ENCODE measurements at regions not wholly inside any gene's neighbourhood (a gene's known extent, or its start where the extent isn't known, plus 50 kb on each side); places are given as distances from the start of the nearest gene placed in this dataset.

DNA sequence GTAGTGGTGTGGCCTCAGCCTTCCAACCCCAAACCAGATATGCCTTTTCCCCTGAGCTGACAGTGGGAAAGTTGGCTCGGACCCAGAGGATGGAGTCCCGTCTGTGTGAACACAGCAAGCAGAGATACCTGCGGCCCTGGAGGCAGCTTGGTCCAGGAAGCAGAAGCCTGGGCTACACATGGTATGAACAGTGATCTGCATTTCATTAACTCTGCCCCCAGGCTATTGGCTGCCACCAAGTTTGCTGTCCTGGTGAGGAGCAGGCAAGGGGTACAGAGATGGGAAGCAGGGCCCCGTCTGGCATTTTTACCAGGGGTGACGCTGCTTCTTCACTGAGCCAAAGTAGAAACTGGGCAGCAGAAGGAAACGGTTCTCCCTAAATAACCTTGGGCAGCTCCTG lies 90.0 kb downstream of the EDN3 start:
- H3K27ac ChIP-seq (ENCODE audit: low read depth, low read length) = no peak overlapping the region
- H3K9ac ChIP-seq (ENCODE audit: low read length) = no peak overlapping the region
- no peaks in the 10 kb centered on the region for H3K27me3 ChIP-seq (ENCODE audit: control insufficient read depth, insufficient read depth, low read length)
- H3K4me1 ChIP-seq (ENCODE audit: control insufficient read depth, insufficient read depth, low read length) = no peaks in the 10 kb centered on the region
- no peaks in the 10 kb centered on the region for H3K36me3 ChIP-seq (ENCODE audit: control insufficient read depth, insufficient read depth, low read length)
- H3K4me3 ChIP-seq (ENCODE audit: low read length) = no peak overlapping the region

DNA sequence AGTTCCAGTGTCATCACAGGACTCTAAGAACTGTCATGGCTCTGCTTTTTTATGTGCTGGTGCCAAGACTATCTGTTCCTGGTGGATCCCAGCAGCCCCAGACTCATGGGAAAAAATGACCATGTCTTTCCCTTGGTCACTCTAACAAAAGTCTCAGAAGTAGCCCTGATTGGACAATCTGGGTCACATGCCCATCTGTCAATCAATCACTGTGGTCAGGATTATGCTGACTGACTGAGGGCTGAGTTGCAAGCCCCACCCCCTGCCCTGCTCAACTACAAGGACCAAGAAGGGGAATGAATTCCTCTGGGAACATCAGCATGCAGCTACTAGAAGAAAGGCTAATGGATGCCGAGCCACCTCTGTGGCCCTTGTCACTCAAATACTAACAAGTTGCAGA lies 91.6 kb downstream of the EDN3 start:
- H3K4me3 ChIP-seq (ENCODE audit: low read length) = no peak overlapping the region
- no peak overlapping the region for H3K27ac ChIP-seq (ENCODE audit: low read depth, low read length)
- H3K4me1 ChIP-seq (ENCODE audit: control insufficient read depth, insufficient read depth, low read length) = no peaks in the 10 kb centered on the region
- no peaks in the 10 kb centered on the region for H3K27me3 ChIP-seq (ENCODE audit: control insufficient read depth, insufficient read depth, low read length)
- no peak overlapping the region for H3K9ac ChIP-seq (ENCODE audit: low read length)
- H3K36me3 ChIP-seq (ENCODE audit: control insufficient read depth, insufficient read depth, low read length) = no peaks in the 10 kb centered on the region

DNA sequence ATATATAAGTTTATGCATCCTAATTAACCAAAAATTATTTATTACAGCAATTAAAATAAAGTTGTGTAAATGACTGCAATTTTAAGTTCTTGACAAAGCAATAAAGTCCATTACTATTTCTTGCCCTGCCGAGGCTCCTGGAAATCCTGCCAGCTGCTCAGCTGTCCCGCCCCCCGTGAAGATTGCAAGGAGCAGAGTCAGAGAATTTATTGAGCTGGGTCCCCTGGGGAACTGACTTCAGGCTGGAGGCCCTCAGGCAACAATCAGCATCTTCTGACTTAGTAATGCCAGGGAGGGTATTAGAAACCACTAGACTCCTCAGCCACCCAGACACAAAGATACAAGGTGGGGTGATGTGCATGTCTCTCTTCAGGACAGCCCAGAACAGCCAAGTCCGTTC lies 92.3 kb downstream of the EDN3 start:
- Histone ChIP-seq H3K36me3 (ENCODE audit: control insufficient read depth, insufficient read depth, low read length) (no peaks in the 10 kb centered on the region), H3K4me3 (ENCODE audit: low read length) (no peak overlapping the region), H3K9ac (ENCODE audit: low read length) (no peak overlapping the region), H3K27me3 (ENCODE audit: control insufficient read depth, insufficient read depth, low read length) (no peaks in the 10 kb centered on the region), H3K4me1 (ENCODE audit: control insufficient read depth, insufficient read depth, low read length) (no peaks in the 10 kb centered on the region), H3K27ac (ENCODE audit: low read depth, low read length) (no peak overlapping the region)

DNA sequence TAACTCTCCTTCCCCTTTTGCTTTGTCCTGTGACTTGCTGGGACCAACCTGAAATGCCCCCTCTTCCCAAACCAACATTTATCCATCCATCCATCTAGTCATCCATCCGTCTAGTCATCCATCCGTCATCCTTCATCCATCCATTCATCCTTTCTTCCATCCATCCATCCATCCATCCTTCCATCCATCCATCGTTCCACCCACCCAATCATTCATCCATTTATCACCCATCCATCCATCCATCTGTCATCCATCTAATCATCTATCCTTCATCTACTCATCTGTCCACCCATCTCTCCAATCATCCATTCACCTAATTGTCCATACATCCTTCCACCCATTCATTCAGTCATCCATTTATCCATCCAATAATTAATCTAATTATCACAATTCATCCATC lies 92.7 kb downstream of the EDN3 start:
- H3K4me3 ChIP-seq (ENCODE audit: low read length) = no peak overlapping the region
- no peak overlapping the region for H3K9ac ChIP-seq (ENCODE audit: low read length)
- no peaks in the 10 kb centered on the region for H3K36me3 ChIP-seq (ENCODE audit: control insufficient read depth, insufficient read depth, low read length)
- no peaks in the 10 kb centered on the region for H3K27me3 ChIP-seq (ENCODE audit: control insufficient read depth, insufficient read depth, low read length)
- H3K4me1 ChIP-seq (ENCODE audit: control insufficient read depth, insufficient read depth, low read length) = no peaks in the 10 kb centered on the region
- H3K27ac ChIP-seq (ENCODE audit: low read depth, low read length) = no peak overlapping the region

DNA sequence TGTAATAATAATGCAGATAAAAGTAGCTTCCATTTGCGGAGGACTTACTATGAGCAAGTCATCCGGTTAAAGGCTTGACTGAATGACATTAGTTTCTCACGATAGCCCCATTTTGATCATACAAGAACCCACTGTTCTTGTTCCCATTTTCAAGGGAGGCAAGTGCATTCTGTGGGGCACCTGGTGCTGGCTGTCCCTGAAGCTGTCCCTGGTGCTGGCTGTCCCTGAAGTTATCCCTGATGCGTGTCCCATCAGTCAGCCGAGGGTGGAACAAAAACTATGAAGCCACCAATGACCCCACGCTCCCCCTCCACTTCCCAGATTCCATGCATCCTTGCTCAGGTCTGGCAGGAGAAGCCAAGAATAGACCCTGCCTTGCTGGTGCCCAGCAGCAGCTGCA lies 95.3 kb downstream of the EDN3 start:
- Histone ChIP-seq H3K4me3 (ENCODE audit: low read length) (no peak overlapping the region), H3K27me3 (ENCODE audit: control insufficient read depth, insufficient read depth, low read length) (peaks cover 4% of the 10 kb centered on the region), H3K27ac (ENCODE audit: low read depth, low read length) (no peak overlapping the region), H3K9ac (ENCODE audit: low read length) (no peak overlapping the region), H3K36me3 (ENCODE audit: control insufficient read depth, insufficient read depth, low read length) (no peaks in the 10 kb centered on the region), H3K4me1 (ENCODE audit: control insufficient read depth, insufficient read depth, low read length) (no peaks in the 10 kb centered on the region)

DNA sequence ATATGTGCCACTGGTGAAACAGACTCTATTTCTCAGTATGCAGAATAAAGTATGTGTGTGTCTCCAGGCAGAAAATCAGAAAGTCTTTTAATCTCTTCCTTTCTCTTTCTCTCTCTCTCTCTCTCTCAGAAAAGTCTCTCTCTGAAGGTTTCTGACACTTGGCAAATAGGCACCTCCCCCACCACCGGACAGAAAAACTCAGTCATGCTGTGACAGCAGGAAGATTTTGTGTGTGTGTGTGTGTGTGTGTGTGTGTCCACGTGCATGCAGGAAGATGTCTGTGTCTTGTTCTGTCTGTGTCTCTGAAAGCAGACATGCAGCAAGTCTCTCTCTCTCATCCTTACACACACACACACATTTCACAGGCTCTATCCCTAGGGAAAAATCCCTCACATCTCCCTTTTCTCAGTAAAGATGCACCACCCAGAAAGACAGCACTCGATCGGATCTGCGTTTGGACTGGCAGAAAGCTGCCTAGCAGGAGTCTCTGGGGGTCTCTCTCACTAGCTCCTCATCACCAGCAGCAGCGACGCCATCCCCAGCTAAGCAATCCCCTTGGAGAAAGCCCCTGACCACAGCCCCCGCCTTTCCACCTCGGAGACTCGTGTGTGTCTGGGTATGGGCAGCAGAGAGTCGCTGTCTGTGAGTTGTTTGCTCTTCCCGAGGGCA lies 98.3 kb downstream of the EDN3 start:
- peaks cover 10% of the 10 kb centered on the region for H3K27me3 ChIP-seq (ENCODE audit: control insufficient read depth, insufficient read depth, low read length)
- H3K9ac ChIP-seq (ENCODE audit: low read length) = no peak overlapping the region
- no peak overlapping the region for H3K27ac ChIP-seq (ENCODE audit: low read depth, low read length)
- H3K36me3 ChIP-seq (ENCODE audit: control insufficient read depth, insufficient read depth, low read length) = no peaks in the 10 kb centered on the region
- H3K4me1 ChIP-seq (ENCODE audit: control insufficient read depth, insufficient read depth, low read length) = peaks cover 3% of the 10 kb centered on the region
- H3K4me3 ChIP-seq (ENCODE audit: low read length) = no peak overlapping the region

DNA sequence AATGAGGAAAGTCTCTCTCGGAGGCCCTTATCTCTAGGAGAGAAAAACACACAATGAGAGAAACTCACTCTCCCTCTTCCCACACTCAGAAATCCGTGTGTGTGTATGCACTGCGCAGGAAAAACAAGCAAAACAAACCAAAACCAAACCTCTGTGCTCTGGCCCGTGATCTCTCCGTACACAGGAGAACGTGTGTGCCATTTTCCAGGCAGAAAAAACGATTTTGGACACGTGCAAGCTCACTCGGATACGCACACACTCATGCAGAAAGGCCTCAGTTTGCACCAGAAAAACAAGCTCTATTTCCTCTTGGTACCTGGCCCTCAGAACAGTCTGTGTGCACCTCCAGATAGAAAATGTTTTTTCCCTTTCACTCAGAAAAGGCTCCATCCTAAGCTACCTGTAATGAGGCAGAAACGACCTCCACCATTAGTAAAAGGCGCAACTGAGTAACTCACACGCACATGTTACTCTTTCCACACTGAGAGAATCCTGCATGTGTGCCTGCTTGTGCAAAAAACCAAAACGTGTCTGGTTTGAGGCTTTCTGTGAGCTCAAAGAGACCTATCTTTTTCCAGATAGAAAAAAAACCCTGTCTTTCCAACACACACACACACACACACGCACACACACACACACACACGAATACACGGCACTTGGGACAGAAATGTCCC lies 99.2 kb downstream of the EDN3 start:
- Histone ChIP-seq H3K4me3 (ENCODE audit: low read length) (no peak overlapping the region), H3K27me3 (ENCODE audit: control insufficient read depth, insufficient read depth, low read length) (peaks cover 16% of the 10 kb centered on the region), H3K27ac (ENCODE audit: low read depth, low read length) (no peak overlapping the region), H3K36me3 (ENCODE audit: control insufficient read depth, insufficient read depth, low read length) (no peaks in the 10 kb centered on the region), H3K9ac (ENCODE audit: low read length) (no peak overlapping the region), H3K4me1 (ENCODE audit: control insufficient read depth, insufficient read depth, low read length) (peaks cover 3% of the 10 kb centered on the region)

DNA sequence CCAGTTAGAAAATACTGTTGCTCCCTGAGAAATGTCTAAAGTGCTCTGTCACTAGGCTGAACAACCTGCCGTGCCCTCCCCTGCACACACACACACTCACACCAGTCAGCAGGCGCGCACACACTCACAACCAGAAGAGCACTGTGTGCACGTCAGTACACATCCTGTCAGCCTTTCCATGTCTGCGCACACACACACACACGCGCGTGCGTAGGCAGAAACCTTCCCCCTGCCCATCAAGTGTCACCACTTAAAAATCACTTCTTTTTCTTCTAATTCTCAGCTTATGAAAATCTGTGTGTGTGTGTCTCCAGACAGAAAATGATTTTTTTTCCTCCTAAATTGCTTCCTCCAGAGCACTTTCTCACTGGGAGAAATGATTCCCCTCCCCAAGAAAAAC lies 100.3 kb downstream of the EDN3 start:
- Histone ChIP-seq H3K27ac (ENCODE audit: low read depth, low read length) (no peak overlapping the region), H3K4me1 (ENCODE audit: control insufficient read depth, insufficient read depth, low read length) (peaks cover 3% of the 10 kb centered on the region), H3K27me3 (ENCODE audit: control insufficient read depth, insufficient read depth, low read length) (peaks cover 16% of the 10 kb centered on the region)

DNA sequence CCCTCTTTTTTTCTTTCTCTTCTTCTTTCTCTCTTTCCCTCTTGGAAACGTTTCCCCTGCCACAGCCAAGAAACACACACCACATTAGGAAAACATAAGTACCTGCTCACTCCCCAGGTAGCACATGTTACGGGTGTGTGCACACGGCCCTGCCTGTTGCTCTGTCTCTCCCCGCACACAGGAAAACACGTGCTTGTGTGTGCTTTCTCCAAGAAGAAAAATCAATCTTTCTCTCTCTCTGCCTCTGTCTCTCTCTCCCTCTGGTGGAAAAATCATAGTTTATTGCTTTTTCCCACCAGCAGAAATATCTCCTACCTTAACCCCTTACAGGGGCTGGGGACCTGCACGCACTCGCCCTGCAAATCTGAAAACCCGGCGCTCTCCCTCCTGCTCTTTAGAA lies 102.3 kb downstream of the EDN3 start:
- Histone ChIP-seq H3K27me3 (ENCODE audit: control insufficient read depth, insufficient read depth, low read length) (peaks cover 16% of the 10 kb centered on the region), H3K36me3 (ENCODE audit: control insufficient read depth, insufficient read depth, low read length) (no peaks in the 10 kb centered on the region), H3K4me3 (ENCODE audit: low read length) (no peak overlapping the region), H3K9ac (ENCODE audit: low read length) (no peak overlapping the region), H3K27ac (ENCODE audit: low read depth, low read length) (no peak overlapping the region), H3K4me1 (ENCODE audit: control insufficient read depth, insufficient read depth, low read length) (peaks cover 3% of the 10 kb centered on the region)

More for the DNA sequence above, 100.3 kb downstream of the EDN3 start:
- H3K4me3 ChIP-seq (ENCODE audit: low read length) = no peak overlapping the region
- no peak overlapping the region for H3K9ac ChIP-seq (ENCODE audit: low read length)
- H3K36me3 ChIP-seq (ENCODE audit: control insufficient read depth, insufficient read depth, low read length) = no peaks in the 10 kb centered on the region

DNA sequence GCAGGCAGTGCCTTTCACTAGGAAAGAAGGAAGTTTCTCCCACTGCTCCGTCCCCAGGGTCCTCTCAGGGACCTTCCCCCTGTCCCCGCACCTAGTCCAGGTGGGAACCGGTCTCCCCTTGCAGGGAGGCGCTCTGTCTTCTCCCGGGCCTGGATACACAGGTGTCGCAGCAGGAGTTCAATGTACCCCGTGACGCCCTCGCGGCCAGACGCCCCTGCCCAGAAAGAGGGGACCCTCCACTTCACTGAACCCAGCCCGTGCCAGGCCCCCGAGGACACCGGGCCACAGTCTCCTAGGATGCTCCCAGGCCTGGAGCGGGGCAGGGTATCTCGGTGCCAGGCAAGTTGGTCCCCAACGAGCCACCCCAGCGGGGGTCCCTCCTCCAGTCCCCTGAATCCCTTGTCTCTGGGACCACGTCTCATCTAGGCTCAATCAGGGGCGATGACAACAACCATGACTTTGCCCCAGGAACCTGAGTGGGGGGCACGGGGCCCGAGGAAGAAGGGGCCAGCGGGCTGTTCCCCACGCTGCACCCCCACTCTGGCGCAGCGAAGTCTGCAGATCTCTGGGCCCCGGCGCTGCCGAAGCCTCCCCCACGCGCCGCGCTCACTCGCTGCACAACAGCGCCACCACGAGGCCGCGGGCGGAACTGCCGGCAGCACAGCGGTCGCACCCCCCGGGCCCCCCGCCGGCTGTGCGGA lies 103.0 kb downstream of the EDN3 start:
- Histone ChIP-seq H3K27me3 (ENCODE audit: control insufficient read depth, insufficient read depth, low read length) (peaks cover 16% of the 10 kb centered on the region), H3K36me3 (ENCODE audit: control insufficient read depth, insufficient read depth, low read length) (no peaks in the 10 kb centered on the region), H3K4me1 (ENCODE audit: control insufficient read depth, insufficient read depth, low read length) (peaks cover 3% of the 10 kb centered on the region), H3K4me3 (ENCODE audit: low read length) (peak overlapping the region; percentile 40), H3K9ac (ENCODE audit: low read length) (no peak overlapping the region), H3K27ac (ENCODE audit: low read depth, low read length) (no peak overlapping the region)

DNA sequence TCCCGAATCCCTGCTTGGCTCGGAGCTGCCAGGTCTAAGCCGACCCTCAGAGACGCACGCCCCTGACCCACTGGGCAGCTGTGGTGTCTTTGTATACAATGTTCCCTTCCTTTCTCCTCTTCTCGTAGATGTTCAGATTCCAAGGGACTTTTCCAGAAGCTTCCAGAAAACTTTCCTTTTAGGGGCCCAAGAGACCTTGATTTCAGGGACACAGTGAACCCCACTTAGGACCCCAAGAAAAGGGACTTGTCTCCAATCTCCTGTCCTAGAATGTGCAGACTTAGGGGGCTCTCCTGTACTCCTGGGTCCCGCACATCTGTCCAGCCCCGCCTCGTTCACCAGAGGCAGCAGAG lies 103.5 kb downstream of the EDN3 start:
- H3K27me3 ChIP-seq (ENCODE audit: control insufficient read depth, insufficient read depth, low read length) = peaks cover 16% of the 10 kb centered on the region
- H3K4me1 ChIP-seq (ENCODE audit: control insufficient read depth, insufficient read depth, low read length) = peaks cover 3% of the 10 kb centered on the region
- no peak overlapping the region for H3K9ac ChIP-seq (ENCODE audit: low read length)
- H3K4me3 ChIP-seq (ENCODE audit: low read length) = peak overlapping the region; percentile 40
- H3K27ac ChIP-seq (ENCODE audit: low read depth, low read length) = no peak overlapping the region
- H3K36me3 ChIP-seq (ENCODE audit: control insufficient read depth, insufficient read depth, low read length) = no peaks in the 10 kb centered on the region

DNA sequence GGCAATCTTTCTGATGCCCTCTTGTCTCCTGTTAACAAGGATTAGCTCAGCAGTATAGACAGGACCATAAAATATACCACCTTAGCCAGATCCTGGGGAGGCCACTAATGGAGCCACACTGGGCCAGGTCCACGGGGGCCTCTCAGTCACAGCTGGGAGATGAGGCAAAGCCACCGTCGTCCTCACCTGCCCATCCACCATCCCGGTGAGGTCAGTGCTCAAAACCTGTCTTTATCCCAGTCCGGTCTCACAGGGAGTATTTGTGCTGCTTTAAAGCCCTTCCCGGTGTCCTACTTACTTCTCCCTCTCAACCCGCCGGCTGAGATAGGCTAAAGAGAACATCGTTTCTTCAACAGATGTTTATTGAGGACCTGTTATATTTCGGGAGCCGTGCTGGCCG lies 104.3 kb downstream of the EDN3 start:
- Histone ChIP-seq H3K4me1 (ENCODE audit: control insufficient read depth, insufficient read depth, low read length) (peaks cover 3% of the 10 kb centered on the region), H3K9ac (ENCODE audit: low read length) (no peak overlapping the region), H3K27ac (ENCODE audit: low read depth, low read length) (no peak overlapping the region), H3K27me3 (ENCODE audit: control insufficient read depth, insufficient read depth, low read length) (peaks cover 16% of the 10 kb centered on the region), H3K4me3 (ENCODE audit: low read length) (no peak overlapping the region), H3K36me3 (ENCODE audit: control insufficient read depth, insufficient read depth, low read length) (no peaks in the 10 kb centered on the region)
